MM.1S (cell line): ENCODE measurements at regions not wholly inside any gene's neighbourhood (a gene's known extent, or its start where the extent isn't known, plus 50 kb on each side); places are given as distances from the start of the nearest gene placed in this dataset.
A peak's percentile ranks its signal among the peaks of the same experiment; 100 is the strongest.

Experiments used
- DNase-seq: peaks from one replicate; pipeline ENCODE4 v3.0.0-alpha.2; 2015
- H2AFZ ChIP-seq: fragments of 300-600 bp; sonication (generic); 2 replicates; pipeline ENCODE4 v1.6.0; 2016; ENCODE audit warnings: antibody characterized with exemption, low read length
- H3F3A ChIP-seq: fragments of 300-600 bp; sonication (generic); 2 replicates; pipeline ENCODE4 v1.6.1; 2016; ENCODE audit warnings: mild to moderate bottlenecking, antibody characterized with exemption, low read length, moderate library complexity, mixed read lengths; ENCODE audit not compliant: insufficient read depth
- H3K27ac ChIP-seq: fragments of 300-600 bp; sonication (generic); 2 replicates; pipeline ENCODE4 v1.5.1; 2016; ENCODE audit warnings: mild to moderate bottlenecking, low read length
- H3K27me3 ChIP-seq: fragments of 300-600 bp; sonication (generic); replicated peaks from 2 replicates; pipeline ENCODE4 v1.6.0; 2016; ENCODE audit warnings: low read length; ENCODE audit not compliant: insufficient read depth
- H3K36me3 ChIP-seq: fragments of 300-600 bp; sonication (generic); replicated peaks from 2 replicates; pipeline ENCODE4 v1.6.1; 2016; ENCODE audit warnings: mild to moderate bottlenecking, low read length, mixed read lengths; ENCODE audit not compliant: insufficient read depth
- H3K4me1 ChIP-seq: fragments of 300-600 bp; sonication (generic); 2 replicates; pipeline ENCODE4 v1.6.1; 2016; ENCODE audit warnings: low read length, mixed read lengths
- H3K4me2 ChIP-seq: fragments of 300-600 bp; sonication (generic); 2 replicates; pipeline ENCODE4 v1.6.0; 2016; ENCODE audit warnings: low read depth, low read length
- H3K4me3 ChIP-seq: fragments of 300-600 bp; sonication (generic); 2 replicates; pipeline ENCODE4 v1.5.1; 2016; ENCODE audit warnings: low read length, mixed read lengths
- H3K79me2 ChIP-seq: fragments of 300-600 bp; sonication (generic); 2 replicates; pipeline ENCODE4 v1.6.1; 2016; ENCODE audit warnings: mixed run types, low read length, mixed read lengths
- H3K9ac ChIP-seq: fragments of 300-600 bp; sonication (generic); 2 replicates; pipeline ENCODE4 v1.6.1; 2016; ENCODE audit warnings: low read length, mixed read lengths
- H3K9me2 ChIP-seq: fragments of 300-600 bp; sonication (generic); replicated peaks from 2 replicates; pipeline ENCODE4 v1.6.1; 2016; ENCODE audit warnings: mild to moderate bottlenecking, low read length, mixed read lengths; ENCODE audit not compliant: insufficient read depth
- H3K9me3 ChIP-seq: fragments of 300-600 bp; sonication (generic); replicated peaks from 2 replicates; pipeline ENCODE4 v1.6.1; 2016; ENCODE audit warnings: mild to moderate bottlenecking, low read length, mixed read lengths; ENCODE audit not compliant: insufficient read depth
- H4K20me1 ChIP-seq: fragments of 300-600 bp; sonication (generic); 2 replicates; pipeline ENCODE4 v1.6.1; 2016; ENCODE audit warnings: mild to moderate bottlenecking, low read length, moderate library complexity, mixed read lengths; ENCODE audit not compliant: insufficient read depth
- CTCF ChIP-seq: fragments of 300-600 bp; sonication (generic); IDR thresholded peaks from 2 replicates; pipeline ENCODE4 v1.5.1; 2016; ENCODE audit warnings: antibody characterized with exemption, low read length, mixed read lengths
- EZH2 ChIP-seq: fragments of 300-600 bp; sonication (generic); optimal IDR thresholded peaks from 2 replicates; pipeline ENCODE3; 2017; ENCODE audit warnings: low read depth, mild to moderate bottlenecking, antibody characterized with exemption, low read length, mixed read lengths
- EZH2phosphoT487 ChIP-seq: fragments of 300-600 bp; sonication (generic); IDR thresholded peaks from 2 replicates; pipeline ENCODE4 v1.6.1; 2018; ENCODE audit warnings: antibody characterized with exemption, low read length

GRCh38 chr2:4354164-4354563 is 650.8 kb downstream of the DCDC2C start:
- no peak overlapping the region for H3K27ac ChIP-seq
- TF ChIP-seq EZH2phosphoT487 (no peak), CTCF (no peak), EZH2 (no peak)
- no peak overlapping the region for H2AFZ ChIP-seq
- H4K20me1 ChIP-seq, result no peaks in the 10 kb centered on the region
- H3K9ac ChIP-seq, result no peak overlapping the region
- H3K9me2 ChIP-seq, result no peaks in the 10 kb centered on the region
- no peaks in the 10 kb centered on the region for H3F3A ChIP-seq
- H3K4me2 ChIP-seq, result no peak overlapping the region
- H3K36me3 ChIP-seq, result no peaks in the 10 kb centered on the region
- H3K4me1 ChIP-seq, result no peaks in the 10 kb centered on the region
- H3K79me2 ChIP-seq, result no peaks in the 10 kb centered on the region
- H3K4me3 ChIP-seq, result no peak overlapping the region
- H3K9me3 ChIP-seq, result no peaks in the 10 kb centered on the region
- no peaks in the 10 kb centered on the region for H3K27me3 ChIP-seq
- DNase-seq, result no peak

GRCh38 chr2:4354678-4355077 is 651.3 kb downstream of the DCDC2C start:
- Histone ChIP-seq H3K9ac (no peak overlapping the region), H3K79me2 (no peaks in the 10 kb centered on the region), H3K27ac (no peak overlapping the region)

GRCh38 chr2:4356109-4356508 is 652.7 kb downstream of the DCDC2C start:
- no peaks in the 10 kb centered on the region for H3K79me2 ChIP-seq
- no peak for DNase-seq
- H3K4me2 ChIP-seq, result no peak overlapping the region

More at GRCh38 chr2:4354678-4355077, 651.3 kb downstream of the DCDC2C start:
- Histone ChIP-seq H3K4me2 (no peak overlapping the region), H3K27me3 (no peaks in the 10 kb centered on the region), H3K4me1 (no peaks in the 10 kb centered on the region), H2AFZ (no peak overlapping the region), H3K4me3 (no peak overlapping the region), H3K9me2 (no peaks in the 10 kb centered on the region), H3F3A (no peaks in the 10 kb centered on the region), H3K36me3 (no peaks in the 10 kb centered on the region), H3K9me3 (no peaks in the 10 kb centered on the region), H4K20me1 (no peaks in the 10 kb centered on the region)
- TF ChIP-seq EZH2 (no peak), CTCF (peak; percentile 22)
- DNase-seq, result no peak

More at GRCh38 chr2:4356109-4356508, 652.7 kb downstream of the DCDC2C start:
- Histone ChIP-seq H3K9me2 (no peaks in the 10 kb centered on the region), H3K4me1 (no peaks in the 10 kb centered on the region), H3K27ac (no peak overlapping the region), H3K4me3 (no peak overlapping the region), H3K9me3 (no peaks in the 10 kb centered on the region), H3F3A (no peaks in the 10 kb centered on the region), H2AFZ (no peak overlapping the region), H3K9ac (no peak overlapping the region), H3K27me3 (no peaks in the 10 kb centered on the region), H4K20me1 (no peaks in the 10 kb centered on the region), H3K36me3 (no peaks in the 10 kb centered on the region)
- TF ChIP-seq CTCF (no peak), EZH2 (no peak), EZH2phosphoT487 (no peak)
